Dedifferentiated amniotic fluid mesenchymal stem cell (primary cell): ENCODE measurements at regions not wholly inside any gene's neighbourhood (a gene's known extent, or its start where the extent isn't known, plus 50 kb on each side); places are given as distances from the start of the nearest gene placed in this dataset.
"Not testable (repeated sequence)": the region's sequence is repeated elsewhere in the genome, so short reads cannot be mapped to it uniquely, and the experiment has no call there.

ENCODE experiments used
- DNase-seq: peaks from one replicate; pipeline ENCODE4 v3.0.0-alpha.2; 2016; ENCODE audit errors: extremely low spot score

DNA sequence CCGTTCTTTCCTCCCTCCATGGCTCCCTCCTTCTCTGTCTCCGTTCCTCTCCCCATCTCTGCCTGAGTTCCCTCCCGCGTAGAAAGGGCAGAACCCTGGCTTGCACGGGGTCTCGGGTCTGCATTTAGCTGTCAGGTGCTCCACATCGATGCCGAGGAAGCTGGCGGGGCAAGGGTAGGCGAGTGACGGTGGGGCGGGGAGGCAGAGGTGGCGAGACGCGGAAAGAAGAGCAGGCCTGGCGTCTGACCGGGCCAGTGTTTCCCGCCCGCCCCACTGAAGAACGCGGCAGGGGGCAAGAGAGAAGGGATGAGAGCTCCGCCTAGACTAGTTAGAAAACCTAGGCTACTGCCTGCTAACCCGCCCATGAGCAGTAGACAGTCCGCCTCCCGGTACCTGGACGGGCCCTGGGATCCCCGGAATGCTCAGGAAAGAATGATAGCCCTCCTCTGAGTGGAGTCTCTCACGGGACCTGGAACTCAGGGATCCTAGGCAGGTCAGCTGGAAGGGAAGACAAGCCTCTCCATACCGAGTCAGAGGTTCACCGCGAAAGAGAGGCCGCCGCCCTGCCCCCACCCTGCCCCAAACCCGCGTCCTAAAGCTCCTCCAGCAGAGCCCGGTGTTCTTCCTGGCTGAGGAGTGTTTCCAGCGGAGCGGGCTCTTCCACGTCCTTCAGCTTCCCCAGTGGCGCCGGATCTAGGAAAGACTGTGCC lies 357.9 kb upstream of the DEFB115 start:
- DNase-seq, result not testable (repeated sequence)

DNA sequence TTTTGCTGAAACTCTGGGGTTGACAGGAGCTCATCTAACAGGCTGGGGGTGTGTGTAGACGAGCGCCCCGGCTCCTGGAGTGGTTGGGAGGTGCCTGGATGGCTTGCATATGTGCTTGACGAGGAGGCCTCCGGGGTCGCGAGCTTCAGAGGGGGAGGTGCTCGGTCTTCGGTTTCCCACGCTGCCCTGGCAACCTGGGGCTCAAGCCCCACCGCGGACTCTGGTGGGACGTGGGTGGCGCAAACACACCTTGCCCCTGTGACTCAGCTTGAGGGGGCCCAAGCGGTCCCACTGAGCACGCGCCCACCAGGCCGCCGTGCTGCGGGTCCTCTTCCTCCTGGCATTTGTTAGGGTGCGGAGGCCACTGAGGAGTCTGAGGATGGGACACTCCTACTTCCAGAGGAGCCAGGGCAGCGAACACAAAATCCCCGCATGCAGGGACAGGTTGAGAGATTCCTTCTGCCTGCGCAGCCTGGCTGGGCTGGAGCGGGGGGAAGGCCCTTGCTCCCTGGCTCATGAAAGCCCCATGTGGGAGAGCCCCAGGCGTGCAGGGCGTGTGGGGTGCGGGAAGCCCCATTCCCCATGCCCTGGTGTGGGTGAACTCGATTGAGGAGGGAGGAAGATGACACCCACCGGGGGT lies 357.3 kb upstream of the DEFB115 start:
- not testable (repeated sequence) for DNase-seq

DNA sequence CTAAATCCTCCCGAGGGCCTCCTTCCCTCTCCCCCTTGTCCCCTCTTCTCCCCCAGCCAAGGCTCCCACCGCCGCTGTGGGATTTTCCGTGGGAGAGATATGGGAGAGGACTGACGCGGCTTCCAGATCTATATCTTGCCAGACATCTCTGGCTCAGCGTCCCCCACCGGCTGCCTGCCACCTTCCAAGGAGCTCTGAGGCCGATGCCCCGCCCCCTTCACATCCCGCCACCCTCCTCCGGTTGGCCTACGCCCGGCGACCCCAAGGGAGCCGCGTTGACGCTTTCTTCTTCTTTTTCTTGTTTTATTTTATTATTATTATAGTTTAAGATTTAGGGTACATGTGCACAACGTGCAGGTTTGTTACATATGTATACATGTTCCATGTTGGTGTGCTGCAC lies 352.2 kb upstream of the DEFB115 start:
- not testable (repeated sequence) for DNase-seq

DNA sequence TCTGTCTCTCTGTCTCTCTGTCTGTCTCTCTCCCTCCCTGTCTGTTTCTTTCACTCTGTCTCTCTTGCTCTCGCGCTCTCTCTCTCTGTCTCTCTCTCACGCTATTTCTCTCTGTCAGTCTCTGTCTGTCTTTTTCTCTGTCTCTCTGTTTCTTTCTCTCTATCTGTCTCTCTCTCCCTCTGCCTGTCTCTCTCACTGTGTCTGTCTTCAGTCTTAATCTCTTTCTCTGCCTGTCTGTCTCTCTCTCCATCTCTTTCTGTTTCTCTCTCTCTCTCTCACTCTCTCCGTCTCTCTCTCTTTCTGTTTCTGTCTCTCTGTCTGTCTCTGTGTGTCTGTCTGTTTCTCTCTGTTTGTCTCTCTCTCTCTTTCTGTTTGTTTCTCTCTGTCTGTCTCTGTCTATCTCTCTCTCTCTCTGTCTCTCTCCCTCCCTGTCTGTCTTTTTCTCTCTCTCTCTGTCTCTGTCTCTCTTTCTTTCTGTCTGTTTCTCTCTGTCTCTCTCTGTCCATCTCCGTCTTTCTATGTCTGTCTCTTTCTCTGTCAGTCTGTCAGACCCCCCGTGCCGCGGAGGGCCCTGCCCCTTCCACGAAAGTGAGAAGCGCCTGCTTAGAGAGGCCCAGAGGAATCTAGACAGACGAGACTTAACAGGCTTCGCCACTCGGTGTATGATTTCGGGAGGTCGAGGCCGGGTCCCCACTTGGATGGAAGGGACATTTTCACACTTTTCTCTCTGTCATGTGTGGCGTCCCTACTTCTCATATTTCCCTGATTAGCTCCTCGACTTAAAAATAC lies 346.3 kb upstream of the DEFB115 start:
- DNase-seq, result no peak

DNA sequence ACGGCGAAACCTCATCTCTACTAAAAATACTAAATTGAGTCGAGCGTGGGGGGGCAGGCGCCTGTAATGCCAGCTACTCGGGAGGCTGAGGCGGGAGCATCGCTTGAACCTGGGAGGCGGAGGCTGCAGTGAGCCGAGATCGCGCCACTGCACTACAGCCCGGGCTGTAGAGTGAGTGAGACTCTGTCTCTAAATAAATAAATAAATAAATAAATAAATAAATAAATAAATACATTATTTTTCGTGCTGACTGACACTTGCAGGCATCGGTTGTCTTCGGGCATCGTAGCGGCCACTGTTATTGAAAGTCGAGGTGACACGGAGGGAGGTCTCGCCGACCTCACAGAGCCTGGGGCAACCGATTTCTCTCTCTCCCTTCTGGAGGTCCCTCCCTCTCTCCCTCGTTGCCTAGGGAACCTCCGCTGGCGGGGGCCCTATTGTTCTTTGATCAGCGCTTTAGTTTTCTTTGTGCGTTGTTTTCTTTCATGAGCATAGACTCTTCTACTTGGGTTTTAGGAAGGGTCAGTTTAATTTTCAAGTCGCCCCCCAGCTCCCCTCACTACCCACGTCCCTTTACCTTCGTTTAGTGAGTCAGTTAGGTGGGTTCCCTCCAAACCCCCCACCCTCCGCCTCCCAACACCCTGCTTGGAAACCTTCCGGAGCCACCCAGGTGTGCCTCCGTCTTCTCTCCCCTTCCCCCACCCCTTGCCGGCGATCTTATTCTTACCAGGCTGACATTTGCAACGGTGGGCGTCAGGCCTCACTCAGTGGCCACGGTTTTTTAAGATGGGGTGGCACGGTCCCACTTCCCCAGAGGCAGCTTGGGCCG lies 345.4 kb upstream of the DEFB115 start:
- not testable (repeated sequence) for DNase-seq

DNA sequence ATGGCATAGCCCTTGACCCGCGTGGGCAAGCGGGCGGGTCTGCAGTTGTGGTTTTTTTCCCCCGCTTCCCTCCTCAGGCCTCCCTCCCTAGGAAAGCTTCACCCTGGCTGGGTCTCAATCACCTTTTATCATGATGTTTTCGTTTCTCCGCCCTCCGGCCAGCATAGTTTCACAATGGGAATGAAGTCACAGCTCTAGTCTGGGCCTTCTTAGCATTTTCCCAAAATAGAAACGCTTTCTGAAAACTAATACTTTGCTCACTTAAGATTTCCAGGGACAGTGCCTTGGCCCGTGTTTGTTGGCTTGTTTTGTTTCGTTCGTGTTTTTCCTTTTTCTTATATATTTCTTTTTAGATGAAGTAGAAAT lies 344.8 kb upstream of the DEFB115 start:
- not testable (repeated sequence) for DNase-seq

DNA sequence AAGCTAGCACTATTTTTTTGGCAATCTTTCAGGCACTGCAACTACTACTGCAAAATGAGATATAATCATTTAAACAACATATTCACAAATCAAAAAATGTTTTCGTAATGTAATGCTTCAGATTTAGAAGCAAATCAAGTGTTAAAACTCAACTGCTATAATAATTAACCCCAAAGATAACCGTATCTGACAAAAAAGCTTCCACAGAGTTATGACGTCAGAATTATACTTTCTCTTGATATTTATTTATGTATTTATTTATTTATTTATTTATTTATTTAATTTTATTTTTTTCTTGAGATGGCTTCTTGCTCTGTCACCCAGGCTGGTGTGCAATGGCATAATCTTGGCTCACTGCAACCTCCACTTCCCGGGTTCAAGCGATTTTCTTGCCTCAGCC lies 341.1 kb upstream of the DEFB115 start:
- DNase-seq, result not testable (repeated sequence)

DNA sequence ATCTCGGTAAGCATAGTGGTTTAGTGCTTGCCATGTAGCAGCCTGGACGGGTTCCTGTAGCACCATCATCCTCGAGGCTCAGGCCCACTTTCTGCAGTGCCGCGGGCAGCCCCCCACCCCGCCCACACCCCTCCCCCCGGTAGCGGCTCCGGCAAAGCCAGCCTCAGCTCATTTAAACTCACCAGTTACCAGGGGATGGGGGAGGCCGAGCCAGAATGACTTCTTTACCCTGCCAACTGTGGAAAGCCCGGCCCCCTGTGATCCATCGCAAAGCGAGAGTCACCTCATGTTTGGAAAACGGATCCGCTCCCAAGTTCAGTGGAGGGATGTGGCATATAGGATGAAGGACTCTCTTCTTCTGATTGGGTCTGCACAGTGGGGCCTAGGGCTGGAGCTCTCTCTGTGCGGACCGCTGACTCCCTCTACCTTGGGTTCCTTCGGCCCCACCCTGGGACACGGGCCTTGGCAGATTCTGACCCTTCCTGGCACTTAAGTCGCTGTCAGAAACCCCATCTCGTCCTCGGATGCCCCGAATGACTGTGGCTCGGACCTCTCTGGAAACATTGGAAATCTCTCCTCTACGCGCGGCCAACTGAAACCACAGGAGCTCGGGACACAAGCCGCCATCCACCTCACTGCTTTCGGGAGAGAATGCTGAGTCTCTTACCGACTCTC lies 337.8 kb upstream of the DEFB115 start:
- DNase-seq, result no peak

DNA sequence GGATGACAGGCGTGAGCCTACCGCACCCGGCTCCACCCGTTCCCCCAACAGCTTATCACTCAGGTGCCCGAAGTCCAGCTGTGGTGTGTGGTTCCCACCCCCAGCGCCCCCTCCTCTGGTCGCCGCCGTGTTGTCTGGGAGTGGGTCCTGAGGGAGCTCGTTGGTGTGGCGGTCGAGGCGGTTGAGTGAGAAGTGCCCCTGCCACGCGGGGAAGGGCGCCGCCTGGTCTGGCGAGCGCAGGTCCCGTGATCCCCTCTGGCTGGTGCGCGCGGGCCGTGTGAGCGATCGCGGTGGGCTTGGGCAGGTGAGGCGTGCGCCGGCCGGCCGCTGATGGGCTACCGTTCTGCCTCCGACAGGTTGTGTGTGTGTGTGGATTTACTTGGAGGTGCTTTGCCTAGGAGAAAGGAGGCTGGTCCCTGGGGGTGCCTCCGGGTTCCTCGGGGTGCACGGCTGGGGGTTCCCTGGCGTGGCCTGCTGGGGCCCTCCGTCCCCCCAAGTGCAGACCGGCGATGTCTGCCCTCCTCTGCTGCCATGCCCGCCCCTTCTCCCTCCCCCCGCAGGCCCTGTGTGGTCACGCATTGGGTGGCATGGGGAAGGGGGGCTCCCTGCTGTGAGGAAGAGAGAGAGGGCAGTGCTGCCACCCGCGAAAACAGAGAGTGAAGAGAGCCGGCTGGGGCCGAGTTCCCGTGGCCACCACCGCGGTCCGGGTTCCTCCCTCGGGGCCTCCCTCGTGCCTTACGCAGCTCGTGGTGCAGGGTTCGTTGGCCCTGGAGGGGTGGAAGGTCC lies 336.0 kb upstream of the DEFB115 start:
- no peak for DNase-seq

DNA sequence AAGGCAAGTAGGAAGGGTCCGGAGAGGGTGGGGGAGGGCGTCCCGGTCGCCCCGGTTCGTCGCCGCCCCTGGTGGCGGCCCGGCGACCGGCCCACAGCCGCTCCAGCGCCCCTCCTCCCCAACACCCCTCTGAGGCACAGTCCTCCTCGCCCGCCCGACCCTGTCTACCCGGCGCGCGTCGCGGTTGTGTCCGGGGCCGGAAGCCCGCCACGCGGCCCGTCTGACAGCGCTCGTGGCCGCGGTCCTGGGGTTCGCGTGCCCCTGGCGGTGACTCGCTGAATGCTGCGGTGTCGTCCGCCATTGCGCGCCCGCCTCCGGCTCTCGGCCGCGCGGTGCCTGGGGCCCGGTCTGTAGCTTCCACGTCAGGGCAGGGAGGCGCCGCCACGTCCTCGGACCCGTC lies 335.3 kb upstream of the DEFB115 start:
- no peak for DNase-seq

DNA sequence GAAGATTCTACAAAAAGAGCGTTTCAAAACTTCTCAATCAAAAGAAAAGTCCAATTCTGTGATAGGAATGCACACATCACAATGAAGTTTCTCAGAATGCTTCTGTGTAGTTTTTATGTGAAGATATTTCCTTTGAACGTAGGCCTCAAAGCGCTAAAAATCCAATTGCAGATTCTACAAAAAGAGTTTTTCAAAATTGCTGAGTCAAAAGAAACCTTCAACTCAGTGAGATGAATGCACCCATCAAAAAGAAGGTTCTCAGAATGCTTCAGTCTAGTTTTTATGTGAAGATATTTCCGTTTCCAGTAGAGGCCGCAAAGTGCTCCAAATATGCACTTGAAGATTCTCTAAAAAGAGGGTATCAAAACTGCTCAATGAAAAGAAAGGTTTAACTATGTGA lies 319.7 kb upstream of the DEFB115 start:
- no peak for DNase-seq

DNA sequence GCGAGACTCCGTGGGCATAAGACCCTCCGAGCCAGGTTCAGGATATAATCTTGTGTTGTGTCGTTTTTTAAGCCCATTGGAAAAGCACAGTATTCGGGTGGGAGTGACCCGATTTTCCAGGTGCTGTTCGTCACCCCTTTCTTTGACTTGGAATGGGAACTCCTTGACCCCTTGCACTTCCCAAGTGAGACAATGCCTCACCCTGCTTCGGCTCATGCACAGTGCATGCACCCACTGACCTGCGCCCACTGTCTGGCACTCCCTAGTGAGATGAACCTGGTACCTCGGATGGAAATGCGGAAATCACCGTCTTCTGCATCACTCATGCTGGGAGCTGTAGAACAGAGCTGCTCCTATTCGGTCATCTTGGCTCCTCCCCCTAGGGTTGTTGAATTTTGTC lies 307.7 kb upstream of the DEFB115 start:
- DNase-seq, result no peak

DNA sequence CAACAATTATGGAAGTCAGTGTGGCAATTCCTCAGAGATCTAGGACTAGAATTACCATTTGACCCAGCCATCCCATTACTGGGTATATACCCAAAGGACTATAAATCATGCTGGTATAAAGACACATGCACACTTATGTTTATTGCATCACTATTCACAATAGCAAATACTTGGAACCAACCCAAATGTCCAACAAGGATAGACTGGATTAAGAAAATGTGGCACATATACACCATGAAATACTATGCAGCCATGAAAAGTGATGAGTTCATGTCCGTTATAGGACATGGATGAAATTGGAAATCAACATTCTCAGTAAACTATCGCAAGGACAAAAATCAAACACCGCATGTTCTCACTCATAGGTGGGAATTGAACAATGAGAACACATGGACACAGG lies 306.4 kb upstream of the DEFB115 start:
- not testable (repeated sequence) for DNase-seq

DNA sequence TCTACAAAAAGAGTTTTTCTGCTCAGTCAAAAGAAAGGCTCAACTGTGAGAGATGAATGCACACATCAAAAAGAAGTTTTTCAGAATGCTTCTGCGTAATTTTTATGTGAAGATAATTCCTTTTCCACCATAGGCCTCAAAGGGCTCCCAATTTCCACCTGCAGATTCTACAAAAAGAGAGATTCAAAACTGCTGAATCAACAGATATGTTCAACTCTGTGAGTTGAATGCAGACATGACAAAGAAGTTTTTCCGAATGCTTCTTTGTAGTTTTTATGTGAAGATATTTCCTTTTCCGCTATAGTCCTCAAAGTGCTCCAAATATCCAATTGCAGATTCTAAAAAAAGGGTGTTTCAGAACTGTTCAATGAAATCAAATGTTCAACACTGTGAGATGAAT lies 300.8 kb upstream of the DEFB115 start:
- not testable (repeated sequence) for DNase-seq

DNA sequence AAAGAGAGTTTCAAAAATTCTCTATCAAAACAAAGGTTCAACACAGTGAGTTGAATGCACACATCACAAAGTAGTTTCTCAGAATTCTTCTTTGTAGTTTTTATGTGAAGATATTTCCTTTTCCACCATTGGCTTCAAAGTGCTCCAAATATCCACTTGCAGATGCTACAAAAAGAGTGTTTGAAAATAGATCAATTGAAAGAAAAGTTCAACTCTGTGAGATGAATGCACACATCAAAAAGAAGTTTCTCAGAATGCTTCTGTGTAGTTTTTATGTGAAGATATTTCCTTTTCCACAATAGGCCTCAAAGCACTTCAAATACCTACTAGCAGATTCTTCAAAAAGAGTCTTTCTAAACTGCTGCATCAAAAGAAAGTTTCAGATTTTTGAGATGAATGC lies 298.3 kb upstream of the DEFB115 start:
- DNase-seq, result not testable (repeated sequence)

DNA sequence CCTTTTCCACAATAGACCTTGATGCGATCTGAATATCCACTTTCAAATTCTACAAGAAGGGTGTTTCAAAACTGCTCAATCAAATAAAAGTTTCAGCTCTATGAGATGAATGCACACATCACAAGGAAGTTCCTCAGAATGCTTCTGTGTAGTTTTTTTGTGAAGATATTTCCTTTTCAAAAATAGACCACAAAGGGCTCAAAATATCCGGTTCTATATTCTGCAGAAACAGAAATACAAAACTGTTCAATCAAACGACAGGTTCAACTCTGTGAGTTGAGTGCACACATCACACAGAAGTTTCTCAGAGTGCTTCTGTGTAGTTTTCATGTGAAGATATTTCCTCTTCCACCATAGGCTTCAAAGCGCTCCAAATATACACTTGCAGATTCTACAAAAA lies 293.9 kb upstream of the DEFB115 start:
- no peak for DNase-seq

DNA sequence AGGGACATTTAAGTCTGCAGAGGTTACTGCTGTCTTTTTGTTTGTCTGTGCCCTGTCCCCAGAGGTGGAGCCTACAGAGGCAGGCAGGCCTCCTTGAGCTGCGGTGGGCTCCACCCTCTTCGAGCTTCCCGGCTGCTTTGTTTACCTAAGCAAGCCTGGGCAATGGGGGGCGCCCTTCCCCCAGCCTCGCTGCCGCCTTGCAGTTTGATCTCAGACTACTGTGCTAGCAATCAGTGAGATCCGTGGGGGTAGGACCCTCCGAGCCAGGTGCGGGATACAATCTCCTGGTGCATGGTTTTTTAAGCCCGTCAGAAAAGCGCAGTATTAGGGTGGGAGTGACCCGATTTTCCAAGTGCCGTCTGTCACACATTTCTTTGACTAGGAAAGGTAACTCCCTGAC lies 281.6 kb upstream of the DEFB115 start:
- not testable (repeated sequence) for DNase-seq

DNA sequence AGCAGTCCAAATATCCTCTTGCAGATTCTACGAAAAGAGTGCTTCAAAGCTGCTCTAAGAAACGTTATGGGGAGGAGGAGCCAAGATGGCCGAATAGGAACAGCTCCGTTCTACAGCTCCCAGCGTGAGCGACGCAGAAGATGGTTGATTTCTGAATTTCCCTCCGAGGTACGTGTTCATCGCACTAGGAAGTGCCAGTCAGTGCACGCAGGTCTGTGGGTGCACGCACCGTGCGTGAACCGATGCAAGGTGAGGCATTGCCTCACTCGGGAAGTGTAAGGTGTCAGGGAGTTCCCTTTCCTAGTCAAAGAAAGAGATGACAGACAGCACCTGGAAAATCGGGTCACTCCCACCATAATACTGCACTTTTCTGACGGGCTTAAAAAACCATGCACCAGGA lies 272.1 kb upstream of the DEFB115 start:
- DNase-seq, result no peak
